ENCODE measurements at regions not wholly inside any gene's neighbourhood (a gene's known extent, or its start where the extent isn't known, plus 50 kb on each side); places are given as distances from the start of the nearest gene placed in this dataset.

DNA sequence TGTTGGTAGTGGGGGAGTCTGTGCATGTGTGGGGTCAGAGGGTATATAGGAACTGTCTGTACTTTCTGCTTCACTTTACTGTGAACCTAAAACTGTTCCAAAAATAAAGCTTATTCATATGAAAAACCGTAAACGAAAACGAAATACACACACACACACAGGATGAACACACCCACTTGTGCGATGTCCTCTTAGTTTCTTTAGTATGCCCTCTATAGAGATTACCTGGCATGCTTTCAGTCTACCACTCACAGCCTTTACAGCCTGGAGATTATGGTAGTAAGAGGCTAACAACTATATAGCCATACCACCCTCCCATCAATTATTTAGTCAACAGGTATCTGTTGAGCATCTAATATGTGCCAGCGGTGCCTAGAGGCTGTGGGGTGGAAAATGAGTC is 60.0 kb upstream of the UBE3A start:
- TF ChIP-seq EZH2 (IDR thresholded peaks at IDR 0.05; ENCODE audit: low read length) = no peak
- TF ChIP-seq, protein P1, sequence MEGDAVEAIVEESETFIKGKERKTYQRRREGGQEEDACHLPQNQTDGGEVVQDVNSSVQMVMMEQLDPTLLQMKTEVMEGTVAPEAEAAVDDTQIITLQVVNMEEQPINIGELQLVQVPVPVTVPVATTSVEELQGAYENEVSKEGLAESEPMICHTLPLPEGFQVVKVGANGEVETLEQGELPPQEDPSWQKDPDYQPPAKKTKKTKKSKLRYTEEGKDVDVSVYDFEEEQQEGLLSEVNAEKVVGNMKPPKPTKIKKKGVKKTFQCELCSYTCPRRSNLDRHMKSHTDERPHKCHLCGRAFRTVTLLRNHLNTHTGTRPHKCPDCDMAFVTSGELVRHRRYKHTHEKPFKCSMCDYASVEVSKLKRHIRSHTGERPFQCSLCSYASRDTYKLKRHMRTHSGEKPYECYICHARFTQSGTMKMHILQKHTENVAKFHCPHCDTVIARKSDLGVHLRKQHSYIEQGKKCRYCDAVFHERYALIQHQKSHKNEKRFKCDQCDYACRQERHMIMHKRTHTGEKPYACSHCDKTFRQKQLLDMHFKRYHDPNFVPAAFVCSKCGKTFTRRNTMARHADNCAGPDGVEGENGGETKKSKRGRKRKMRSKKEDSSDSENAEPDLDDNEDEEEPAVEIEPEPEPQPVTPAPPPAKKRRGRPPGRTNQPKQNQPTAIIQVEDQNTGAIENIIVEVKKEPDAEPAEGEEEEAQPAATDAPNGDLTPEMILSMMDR (optimal IDR thresholded peaks at IDR 0.05 in 1 of 3, IDR thresholded peaks at IDR 0.05 in 1 of 3, conservative IDR thresholded peaks at IDR 0.05 in 1 of 3; ENCODE audit: extremely low read depth in 1 of 3, insufficient read depth in 2 of 3, low read length in 3 of 3) = no peak

Data from keratinocyte (primary cell).